KMS-11 (cell line): ENCODE measurements at regions not wholly inside any gene's neighbourhood (a gene's known extent, or its start where the extent isn't known, plus 50 kb on each side); places are given as distances from the start of the nearest gene placed in this dataset.

Source experiments
- H2AFZ ChIP-seq: fragments of 200-600 bp; sonication (generic); 2 replicates; pipeline ENCODE4 v1.6.1; 2016; ENCODE audit warnings: antibody characterized with exemption, mixed run types, low read depth
- H3K27ac ChIP-seq: fragments of 200-600 bp; sonication (generic); 2 replicates; pipeline ENCODE4 v1.6.1; 2016; ENCODE audit warnings: mild to moderate bottlenecking, mixed run types
- H3K27me3 ChIP-seq: fragments of 200-600 bp; sonication (generic); 2 replicates; pipeline ENCODE4 v1.6.1; 2017; ENCODE audit warnings: mild to moderate bottlenecking, low read depth, mixed run types, moderate library complexity; ENCODE audit not compliant: insufficient read depth
- H3K36me3 ChIP-seq: fragments of 200-600 bp; sonication (generic); 2 replicates; pipeline ENCODE4 v1.6.1; 2017; ENCODE audit warnings: mild to moderate bottlenecking, mixed run types; ENCODE audit not compliant: insufficient read depth
- H3K4me1 ChIP-seq: fragments of 200-600 bp; sonication (generic); 2 replicates; pipeline ENCODE4 v1.6.1; 2016; ENCODE audit warnings: mild to moderate bottlenecking, low read depth, mixed run types; ENCODE audit not compliant: poor library complexity, severe bottlenecking
- H3K4me2 ChIP-seq: fragments of 200-600 bp; sonication (generic); 2 replicates; pipeline ENCODE4 v1.7.0; 2016; ENCODE audit warnings: mild to moderate bottlenecking, mixed run types
- H3K4me3 ChIP-seq: fragments of 200-600 bp; sonication (generic); IDR thresholded peaks from 2 replicates; pipeline ENCODE4 v1.6.1; 2017; ENCODE audit warnings: low read depth, low read length, mixed read lengths; ENCODE audit not compliant: insufficient read depth
- H3K79me2 ChIP-seq: fragments of 200-600 bp; sonication (generic); 2 replicates; pipeline ENCODE4 v1.6.1; 2016; ENCODE audit warnings: low read depth, mixed run types; ENCODE audit not compliant: insufficient read depth
- H3K9ac ChIP-seq: fragments of 200-600 bp; sonication (generic); 2 replicates; pipeline ENCODE4 v1.6.1; 2016; ENCODE audit warnings: mild to moderate bottlenecking, mixed run types
- H4K20me1 ChIP-seq: fragments of 200-600 bp; sonication (generic); 2 replicates; pipeline ENCODE4 v1.6.1; 2016; ENCODE audit warnings: mild to moderate bottlenecking, mixed run types; ENCODE audit not compliant: insufficient read depth
- TF ChIP-seq, protein P1 (sequence below): fragments of 200-600 bp; sonication (generic); conservative IDR thresholded peaks from 2 replicates; pipeline ENCODE4 v1.6.1; 2017; ENCODE audit warnings: low read depth, mild to moderate bottlenecking, antibody characterized with exemption, low read length, moderate library complexity, mixed read lengths

GRCh38 chr2:9053534-9053931 lies 50.0 kb upstream of the MBOAT2 start:
- Histone ChIP-seq H2AFZ (no peak overlapping the region), H3K4me2 (no peak overlapping the region), H3K9ac (no peak overlapping the region), H3K27ac (no peak overlapping the region), H3K36me3 (no peaks in the 10 kb centered on the region), H3K79me2 (no peaks in the 10 kb centered on the region), H4K20me1 (no peaks in the 10 kb centered on the region), H3K27me3 (no peaks in the 10 kb centered on the region), H3K4me3 (no peak overlapping the region), H3K4me1 (no peaks in the 10 kb centered on the region)
- TF ChIP-seq, protein P1, sequence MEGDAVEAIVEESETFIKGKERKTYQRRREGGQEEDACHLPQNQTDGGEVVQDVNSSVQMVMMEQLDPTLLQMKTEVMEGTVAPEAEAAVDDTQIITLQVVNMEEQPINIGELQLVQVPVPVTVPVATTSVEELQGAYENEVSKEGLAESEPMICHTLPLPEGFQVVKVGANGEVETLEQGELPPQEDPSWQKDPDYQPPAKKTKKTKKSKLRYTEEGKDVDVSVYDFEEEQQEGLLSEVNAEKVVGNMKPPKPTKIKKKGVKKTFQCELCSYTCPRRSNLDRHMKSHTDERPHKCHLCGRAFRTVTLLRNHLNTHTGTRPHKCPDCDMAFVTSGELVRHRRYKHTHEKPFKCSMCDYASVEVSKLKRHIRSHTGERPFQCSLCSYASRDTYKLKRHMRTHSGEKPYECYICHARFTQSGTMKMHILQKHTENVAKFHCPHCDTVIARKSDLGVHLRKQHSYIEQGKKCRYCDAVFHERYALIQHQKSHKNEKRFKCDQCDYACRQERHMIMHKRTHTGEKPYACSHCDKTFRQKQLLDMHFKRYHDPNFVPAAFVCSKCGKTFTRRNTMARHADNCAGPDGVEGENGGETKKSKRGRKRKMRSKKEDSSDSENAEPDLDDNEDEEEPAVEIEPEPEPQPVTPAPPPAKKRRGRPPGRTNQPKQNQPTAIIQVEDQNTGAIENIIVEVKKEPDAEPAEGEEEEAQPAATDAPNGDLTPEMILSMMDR: no peak
